SKM-1 (cell line): ENCODE measurements at regions not wholly inside any gene's neighbourhood (a gene's known extent, or its start where the extent isn't known, plus 50 kb on each side); places are given as distances from the start of the nearest gene placed in this dataset.
"Not testable (repeated sequence)": the region's sequence is repeated elsewhere in the genome, so short reads cannot be mapped to it uniquely, and the experiment has no call there.

Experiments
- DNase-seq: peaks from one replicate; lab custom pipeline; 2025; ENCODE audit not compliant: unreplicated experiment; lab: John Stamatoyannopoulos, UW

- DNase-seq = no peak
Observed at GRCh38 chr10:29797616-29798015, 162.8 kb upstream of the SVIL start.

- no peak for DNase-seq
Observed at GRCh38 chr10:29795850-29796249, 161.1 kb upstream of the SVIL start.

- DNase-seq = no peak
Observed at GRCh38 chr10:29794776-29795611, 160.2 kb upstream of the SVIL start.

- no peak for DNase-seq
Observed at GRCh38 chr10:29791773-29792172, 157.0 kb upstream of the SVIL start.

- DNase-seq = no peak
Observed at GRCh38 chr10:29790207-29790606, 155.4 kb upstream of the SVIL start.

- DNase-seq = no peak
Observed at GRCh38 chr10:29788113-29788512, 153.3 kb upstream of the SVIL start.

- DNase-seq = no peak
Observed at GRCh38 chr10:29785701-29786100, 150.9 kb upstream of the SVIL start.

- no peak for DNase-seq
Observed at GRCh38 chr10:29784175-29784773, 149.5 kb upstream of the SVIL start.

- no peak for DNase-seq
Observed at GRCh38 chr10:29783201-29783947, 148.6 kb upstream of the SVIL start.

GRCh38 chr10:29780639-29781038, 145.9 kb upstream of the SVIL start:
- DNase-seq = no peak

GRCh38 chr10:29780096-29780495, 145.3 kb upstream of the SVIL start:
- DNase-seq = no peak

GRCh38 chr10:29776246-29776645, 141.5 kb upstream of the SVIL start:
- no peak for DNase-seq

GRCh38 chr10:29774475-29774874, 139.7 kb upstream of the SVIL start:
- DNase-seq = no peak

GRCh38 chr10:29773675-29774091, 138.9 kb upstream of the SVIL start:
- DNase-seq = no peak

GRCh38 chr10:29772403-29772802, 137.6 kb upstream of the SVIL start:
- DNase-seq = no peak

- no peak for DNase-seq
Observed at GRCh38 chr10:29771376-29771775, 136.6 kb upstream of the SVIL start.

GRCh38 chr10:29769277-29769676, 134.5 kb upstream of the SVIL start:
- not testable (repeated sequence) for DNase-seq

- DNase-seq = no peak
Observed at GRCh38 chr10:29767968-29768367, 133.2 kb upstream of the SVIL start.

- no peak for DNase-seq
Observed at GRCh38 chr10:29766753-29767152, 132.0 kb upstream of the SVIL start.

GRCh38 chr10:29765330-29765729, 130.6 kb upstream of the SVIL start:
- DNase-seq = no peak

GRCh38 chr10:29763396-29763795, 128.6 kb upstream of the SVIL start:
- no peak for DNase-seq

- no peak for DNase-seq
Observed at GRCh38 chr10:29761916-29762315, 127.1 kb upstream of the SVIL start.
